GM18507 (cell line): ENCODE measurements at regions not wholly inside any gene's neighbourhood (a gene's known extent, or its start where the extent isn't known, plus 50 kb on each side); places are given as distances from the start of the nearest gene placed in this dataset.

Experiments used
- DNase-seq: peaks from one replicate; pipeline ENCODE4 v3.0.0; 2011; ENCODE audit warnings: low read depth; ENCODE audit not compliant: insufficient read length; ENCODE audit errors: extremely low spot score
- FAIRE-seq: peaks from 2 replicates; lab custom pipeline; 2011; peaks lifted over from hg19 to GRCh38; lab: Jason Lieb, UNC

GRCh38 chr10:91115618-91116390, 104.7 kb upstream of the PCGF5 start:
- FAIRE-seq: no peak
- DNase-seq: no peak

- FAIRE-seq: no peak
- DNase-seq: no peak
Observed at GRCh38 chr10:91117505-91117904, 103.0 kb upstream of the PCGF5 start.

GRCh38 chr10:91120348-91120747, 100.1 kb upstream of the PCGF5 start:
- no peak for DNase-seq
- no peak for FAIRE-seq

- DNase-seq: no peak
- FAIRE-seq: no peak
Observed at GRCh38 chr10:91123261-91123660, 97.2 kb upstream of the PCGF5 start.

GRCh38 chr10:91124016-91124415, 96.4 kb upstream of the PCGF5 start:
- no peak for DNase-seq
- no peak for FAIRE-seq

DNA sequence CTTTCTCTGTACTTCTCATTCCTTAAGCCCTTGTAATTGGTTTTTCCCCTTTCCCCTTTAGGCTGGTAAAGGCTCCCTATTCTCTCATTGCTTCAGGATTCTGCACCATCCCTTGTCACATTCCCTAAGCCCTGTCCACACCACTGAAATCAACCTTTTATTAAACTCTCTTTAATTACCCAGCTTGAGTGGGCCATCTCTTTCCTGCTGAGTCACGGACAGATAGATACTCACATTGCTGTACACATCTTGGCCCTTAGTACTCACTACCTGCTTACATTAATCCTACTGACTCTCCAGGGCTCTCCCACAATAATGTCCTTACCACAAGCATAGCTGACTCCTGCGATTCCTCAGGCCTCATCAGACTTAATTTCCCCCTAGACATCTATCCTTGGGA, 94.0 kb upstream of the PCGF5 start:
- FAIRE-seq: no peak
- no peak for DNase-seq

- FAIRE-seq (no peak), DNase-seq (no peak)
Observed at GRCh38 chr10:91127341-91128082, 93.0 kb upstream of the PCGF5 start.

- FAIRE-seq (no peak), DNase-seq (no peak)
Observed at GRCh38 chr10:91135113-91135512, 85.3 kb upstream of the PCGF5 start.

GRCh38 chr10:91137011-91137643, 83.3 kb upstream of the PCGF5 start:
- FAIRE-seq (no peak), DNase-seq (no peak)

DNA sequence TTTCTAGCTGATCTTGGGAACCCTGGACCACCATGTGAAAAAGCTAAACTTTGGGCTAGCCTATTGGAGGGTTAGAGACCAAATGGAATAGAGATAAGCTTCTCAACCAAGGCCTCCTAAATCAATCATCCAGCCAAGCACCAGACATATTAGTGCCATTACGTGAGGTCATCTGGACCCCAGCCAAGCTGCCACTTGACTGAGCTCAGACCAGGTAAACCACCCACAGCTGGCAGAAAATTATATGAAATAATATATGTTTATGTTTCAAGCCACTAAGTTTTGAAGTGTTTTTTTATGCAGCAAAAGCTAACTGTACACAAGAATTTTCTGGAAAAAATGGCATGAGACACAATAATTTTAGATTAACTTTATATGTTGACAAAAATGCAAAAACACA, 82.6 kb upstream of the PCGF5 start:
- no peak for DNase-seq

DNA sequence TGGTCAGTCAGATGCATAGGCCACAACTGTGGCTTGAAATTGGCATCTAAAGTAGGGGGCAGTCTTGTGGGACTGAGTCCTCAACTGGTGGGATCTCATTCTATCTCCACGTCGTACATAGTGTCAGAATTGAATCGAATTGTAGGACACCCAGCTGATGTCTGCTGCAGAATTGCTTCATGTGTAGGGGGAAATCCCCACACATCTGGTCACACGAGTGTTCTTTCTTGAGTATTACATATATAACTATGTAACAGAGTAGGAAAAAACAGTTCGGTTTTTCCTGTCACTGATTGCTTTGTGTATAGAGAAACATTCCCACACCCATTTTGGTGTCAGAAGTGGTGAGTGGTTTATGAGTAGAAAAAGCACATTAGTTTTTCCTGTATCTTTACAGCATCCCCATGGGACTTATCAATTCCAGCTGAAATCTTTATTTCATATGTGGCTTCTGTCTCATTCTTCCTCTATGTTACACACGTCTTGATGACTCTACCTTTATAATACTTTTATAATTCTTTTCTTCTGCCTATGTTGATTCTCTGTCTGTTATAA, 79.4 kb upstream of the PCGF5 start:
- DNase-seq (no peak), FAIRE-seq (no peak)

More for the DNA sequence above, 82.6 kb upstream of the PCGF5 start:
- no peak for FAIRE-seq

DNA sequence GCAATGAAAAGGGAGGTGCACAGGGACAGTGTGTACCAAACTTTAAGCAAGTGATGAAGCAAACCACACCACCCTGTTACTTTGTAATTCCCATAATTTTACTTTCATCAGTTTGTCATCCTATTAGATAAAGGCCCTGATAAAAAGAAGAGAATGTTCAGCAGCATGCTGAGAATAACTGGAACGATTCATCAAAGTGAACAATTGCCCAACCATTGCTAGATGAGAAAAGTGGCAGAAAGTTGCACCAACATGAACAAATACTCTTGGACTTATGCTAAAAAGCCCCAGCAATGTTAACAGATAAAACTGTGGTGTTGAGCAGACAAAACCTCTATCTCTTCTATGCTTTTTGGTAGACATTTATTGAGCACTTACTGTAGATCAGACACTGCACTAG, 75.5 kb upstream of the PCGF5 start:
- DNase-seq (no peak), FAIRE-seq (no peak)

DNA sequence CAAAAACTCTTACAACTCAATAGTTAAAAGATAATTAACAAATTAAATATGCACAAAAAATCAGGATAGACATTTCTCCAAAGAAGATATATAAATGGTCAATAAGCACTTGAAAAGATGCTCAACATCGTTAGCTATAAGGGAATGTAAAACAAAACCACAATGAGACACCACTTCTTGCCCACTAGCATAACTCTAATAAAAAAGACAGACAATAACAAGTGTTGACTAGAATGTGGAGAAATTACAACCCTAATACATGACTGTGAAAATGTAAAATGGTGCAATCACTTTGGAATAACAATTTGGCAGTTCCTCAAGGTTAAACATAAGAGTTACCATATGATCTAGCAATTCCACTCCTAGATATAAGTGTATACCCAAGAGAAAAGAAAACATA, 74.3 kb upstream of the PCGF5 start:
- no peak for DNase-seq
- no peak for FAIRE-seq

DNA sequence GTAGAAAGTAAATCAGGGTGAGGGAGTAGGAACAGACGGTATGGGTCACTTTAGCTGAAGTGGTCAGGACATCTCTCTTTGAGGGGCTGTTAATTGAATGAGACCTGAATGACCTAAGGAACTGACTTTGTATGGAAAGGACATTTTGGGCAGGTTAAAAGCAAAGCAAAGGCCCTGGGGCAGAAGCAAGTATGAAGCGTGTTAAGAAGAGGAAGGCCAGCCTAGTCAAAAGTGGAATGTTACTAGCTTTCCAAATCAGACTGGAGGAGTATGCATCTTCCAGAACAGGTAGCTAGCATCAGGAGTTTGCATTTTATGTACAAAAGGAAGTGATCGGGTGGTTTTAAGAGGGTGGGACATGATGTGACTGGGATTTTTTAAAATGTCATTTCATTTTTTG, 70.9 kb upstream of the PCGF5 start:
- DNase-seq (no peak), FAIRE-seq (no peak)

DNA sequence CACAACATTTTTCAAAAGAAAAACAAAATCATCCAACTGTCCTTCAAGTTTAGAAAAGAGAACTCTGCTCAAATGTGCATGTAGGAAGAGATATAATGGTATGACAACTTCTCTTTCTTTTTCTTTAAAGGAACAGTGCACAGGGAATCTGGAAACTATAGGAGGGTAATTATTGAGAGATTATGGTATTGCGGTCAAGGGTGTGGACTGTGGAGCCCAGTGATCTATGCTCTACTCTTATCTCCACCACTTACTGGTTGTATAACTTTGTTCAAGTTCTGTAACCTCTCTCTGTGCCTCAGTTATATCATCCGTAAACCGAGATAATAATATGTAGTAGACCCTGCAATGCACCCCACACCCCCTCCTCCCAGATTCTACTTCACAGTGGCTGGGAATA, 69.8 kb upstream of the PCGF5 start:
- FAIRE-seq (no peak), DNase-seq (no peak)

- FAIRE-seq (no peak), DNase-seq (no peak)
Observed at GRCh38 chr10:91153508-91153907, 67.0 kb upstream of the PCGF5 start.

- FAIRE-seq (no peak), DNase-seq (no peak)
Observed at GRCh38 chr10:91154842-91155241, 65.6 kb upstream of the PCGF5 start.

GRCh38 chr10:91156196-91156595, 64.3 kb upstream of the PCGF5 start:
- FAIRE-seq (no peak), DNase-seq (no peak)

GRCh38 chr10:91159254-91159783, 61.1 kb upstream of the PCGF5 start:
- FAIRE-seq (no peak), DNase-seq (no peak)

GRCh38 chr10:91162050-91162494, 58.4 kb upstream of the PCGF5 start:
- peak; percentile 36 for FAIRE-seq
- DNase-seq: no peak
